Keratinocyte (primary cell): ENCODE measurements at regions not wholly inside any gene's neighbourhood (a gene's known extent, or its start where the extent isn't known, plus 50 kb on each side); places are given as distances from the start of the nearest gene placed in this dataset.

Source experiments
- DNase-seq: peaks from one replicate; pipeline ENCODE4 v3.0.0-alpha.2; 2011; ENCODE audit warnings: low read depth, missing footprints, low spot score
- FAIRE-seq: peaks from 2 replicates; lab custom pipeline; 2011; peaks lifted over from hg19 to GRCh38; lab: Jason Lieb, UNC
- H2AFZ ChIP-seq: 2 replicates; pipeline ENCODE4 v1.6.0; 2012; ENCODE audit warnings: low read length, control low read depth, inconsistent platforms; ENCODE audit not compliant: control insufficient read depth
- H3K27ac ChIP-seq: 2 replicates; pipeline ENCODE4 v1.5.1; 2011; ENCODE audit warnings: low read length; ENCODE audit not compliant: control insufficient read depth, insufficient read depth
- H3K27me3 ChIP-seq: 3 replicates; pipeline ENCODE4 v1.6.0; 2011; ENCODE audit warnings: low read length; ENCODE audit not compliant: control insufficient read depth, insufficient read depth; ENCODE audit errors: extremely low read depth
- H3K36me3 ChIP-seq, 2 experiments: 2 replicates in 1 of 2; 3 replicates in 1 of 2; pipeline ENCODE4 v1.5.1; 2011; ENCODE audit warnings: low read length in 2 of 2, mild to moderate bottlenecking in 1 of 2; ENCODE audit not compliant: control insufficient read depth in 2 of 2, insufficient read depth in 2 of 2; ENCODE audit errors: extremely low read depth in 1 of 2
- H3K4me1 ChIP-seq: 3 replicates; pipeline ENCODE4 v1.5.1; 2011; ENCODE audit warnings: low read length; ENCODE audit not compliant: control insufficient read depth, insufficient read depth; ENCODE audit errors: extremely low read depth
- H3K4me2 ChIP-seq: 3 replicates; pipeline ENCODE4 v1.6.0; 2011; ENCODE audit warnings: low read depth, low read length; ENCODE audit not compliant: control insufficient read depth, insufficient read depth; ENCODE audit errors: extremely low read depth
- H3K4me3 ChIP-seq, 3 experiments: fragments of 200-600 bp in 1 of 3; sonication (generic) in 1 of 3; 2 replicates in 2 of 3; 3 replicates in 1 of 3; pipeline ENCODE4 v1.5.1; 2011 to 2016; ENCODE audit warnings: low read length in 3 of 3, mild to moderate bottlenecking in 3 of 3, control low read depth in 2 of 3, inconsistent platforms in 1 of 3, low read depth in 1 of 3, mixed read lengths in 1 of 3, mixed run types in 1 of 3, moderate library complexity in 1 of 3; ENCODE audit not compliant: control insufficient read depth in 2 of 3, insufficient read depth in 2 of 3; ENCODE audit errors: extremely low read depth in 1 of 3
- H3K79me2 ChIP-seq: 2 replicates; pipeline ENCODE4 v1.6.0; 2012; ENCODE audit warnings: low read length; ENCODE audit not compliant: control insufficient read depth, insufficient read depth
- H3K9ac ChIP-seq: 3 replicates; pipeline ENCODE4 v1.6.0; 2011; ENCODE audit warnings: low read length; ENCODE audit not compliant: control insufficient read depth, insufficient read depth; ENCODE audit errors: extremely low read depth
- H3K9me1 ChIP-seq: 3 replicates; pipeline ENCODE4 v1.6.0; 2011; ENCODE audit warnings: low read length; ENCODE audit not compliant: control insufficient read depth, insufficient read depth; ENCODE audit errors: extremely low read depth
- H3K9me3 ChIP-seq: 2 replicates; pipeline ENCODE4 v1.5.1; 2012; ENCODE audit warnings: low read depth, low read length; ENCODE audit not compliant: control insufficient read depth
- H4K20me1 ChIP-seq: 3 replicates; pipeline ENCODE4 v1.6.0; 2011; ENCODE audit warnings: low read length; ENCODE audit not compliant: control insufficient read depth, insufficient read depth; ENCODE audit errors: extremely low read depth
- EZH2 ChIP-seq: IDR thresholded peaks from one replicate; pipeline ENCODE4 v1.6.1; 2012; ENCODE audit warnings: inconsistent platforms, mild to moderate bottlenecking, low read length, moderate library complexity
- dilution Hi-C: fragments of 300-500 bp; cut with MboI; formaldehyde crosslinking; loops from one replicate; pipeline ENCODE4 v1.7.0; 2020; ENCODE audit warnings: low sequenced_read_pairs; ENCODE audit not compliant: extremely low pct_ligation_motif_present
- TF ChIP-seq, protein P1 (sequence below), 3 experiments: IDR thresholded peaks in 1 of 3; conservative IDR thresholded peaks in 1 of 3; optimal IDR thresholded peaks in 1 of 3; 2 replicates in 2 of 3; 3 replicates in 1 of 3; pipeline versions ENCODE3 to v1.5.1; 2011; ENCODE audit warnings: low read length in 3 of 3, mild to moderate bottlenecking in 3 of 3, moderate library complexity in 2 of 3, control low read depth in 1 of 3, inconsistent platforms in 1 of 3; ENCODE audit not compliant: insufficient read depth in 2 of 3; ENCODE audit errors: extremely low read depth in 1 of 3

DNA sequence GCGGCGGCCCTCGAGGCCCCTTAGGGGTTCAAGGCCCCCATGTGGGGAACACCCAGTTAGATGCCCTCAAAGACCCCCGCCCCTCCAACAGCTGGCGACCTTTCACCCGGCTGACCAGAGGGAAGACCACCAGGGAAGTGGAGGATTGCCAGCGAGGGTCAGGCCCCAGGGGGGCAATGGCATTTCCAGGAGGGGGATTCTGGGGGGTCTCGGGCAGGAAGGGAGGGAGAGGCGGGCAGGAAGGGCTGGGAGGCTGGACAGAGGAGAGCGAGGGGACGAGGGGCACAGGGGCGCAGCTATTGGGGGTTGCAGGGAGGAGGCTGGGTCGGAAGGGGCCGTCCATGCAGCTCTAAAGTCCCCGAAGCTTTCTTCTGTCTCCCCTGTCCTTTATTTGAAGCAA lies 139.5 kb downstream of the C16orf95 start:
- no peaks in the 10 kb centered on the region for H3K79me2 ChIP-seq
- FAIRE-seq (no peak), DNase-seq (no peak)
- TF ChIP-seq, protein P1, sequence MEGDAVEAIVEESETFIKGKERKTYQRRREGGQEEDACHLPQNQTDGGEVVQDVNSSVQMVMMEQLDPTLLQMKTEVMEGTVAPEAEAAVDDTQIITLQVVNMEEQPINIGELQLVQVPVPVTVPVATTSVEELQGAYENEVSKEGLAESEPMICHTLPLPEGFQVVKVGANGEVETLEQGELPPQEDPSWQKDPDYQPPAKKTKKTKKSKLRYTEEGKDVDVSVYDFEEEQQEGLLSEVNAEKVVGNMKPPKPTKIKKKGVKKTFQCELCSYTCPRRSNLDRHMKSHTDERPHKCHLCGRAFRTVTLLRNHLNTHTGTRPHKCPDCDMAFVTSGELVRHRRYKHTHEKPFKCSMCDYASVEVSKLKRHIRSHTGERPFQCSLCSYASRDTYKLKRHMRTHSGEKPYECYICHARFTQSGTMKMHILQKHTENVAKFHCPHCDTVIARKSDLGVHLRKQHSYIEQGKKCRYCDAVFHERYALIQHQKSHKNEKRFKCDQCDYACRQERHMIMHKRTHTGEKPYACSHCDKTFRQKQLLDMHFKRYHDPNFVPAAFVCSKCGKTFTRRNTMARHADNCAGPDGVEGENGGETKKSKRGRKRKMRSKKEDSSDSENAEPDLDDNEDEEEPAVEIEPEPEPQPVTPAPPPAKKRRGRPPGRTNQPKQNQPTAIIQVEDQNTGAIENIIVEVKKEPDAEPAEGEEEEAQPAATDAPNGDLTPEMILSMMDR (optimal IDR thresholded peaks at IDR 0.05 in 1 of 3, IDR thresholded peaks at IDR 0.05 in 1 of 3, conservative IDR thresholded peaks at IDR 0.05 in 1 of 3; ENCODE audit: extremely low read depth in 1 of 3, insufficient read depth in 2 of 3, low read length in 3 of 3), result no peak
- no peak for TF ChIP-seq EZH2
- H3K4me2 ChIP-seq, result no peak overlapping the region
- no peaks in the 10 kb centered on the region for H3K36me3 ChIP-seq
- peaks cover 4% of the 10 kb centered on the region for H3K27me3 ChIP-seq
- H3K9ac ChIP-seq, result no peak overlapping the region
- no peak overlapping the region for H2AFZ ChIP-seq
- H3K27ac ChIP-seq, result no peak overlapping the region
- no peaks in the 10 kb centered on the region for H3K9me1 ChIP-seq
- H3K4me1 ChIP-seq, result no peaks in the 10 kb centered on the region
- H3K4me3 ChIP-seq, result no peak overlapping the region
- dilution Hi-C loops, result no loop called here
- no peaks in the 10 kb centered on the region for H3K9me3 ChIP-seq
- H4K20me1 ChIP-seq, result no peaks in the 10 kb centered on the region

- no peak overlapping the region for H3K4me3 ChIP-seq
- no peak overlapping the region for H3K9ac ChIP-seq
- FAIRE-seq, result no peak
- H3K4me2 ChIP-seq, result no peak overlapping the region
- no peaks in the 10 kb centered on the region for H3K9me1 ChIP-seq
- TF ChIP-seq EZH2, result no peak
- TF ChIP-seq, protein P1 (optimal IDR thresholded peaks at IDR 0.05 in 1 of 3, IDR thresholded peaks at IDR 0.05 in 1 of 3, conservative IDR thresholded peaks at IDR 0.05 in 1 of 3; ENCODE audit: extremely low read depth in 1 of 3, insufficient read depth in 2 of 3, low read length in 3 of 3), result no peak
- no peaks in the 10 kb centered on the region for H3K36me3 ChIP-seq
- H3K27me3 ChIP-seq, result peaks cover 4% of the 10 kb centered on the region
- no peak for DNase-seq
- H3K79me2 ChIP-seq, result no peaks in the 10 kb centered on the region
- dilution Hi-C loops, result no loop called here
- H3K27ac ChIP-seq, result no peak overlapping the region
- no peaks in the 10 kb centered on the region for H4K20me1 ChIP-seq
- no peaks in the 10 kb centered on the region for H3K9me3 ChIP-seq
- no peaks in the 10 kb centered on the region for H3K4me1 ChIP-seq
- no peak overlapping the region for H2AFZ ChIP-seq
These were observed 138.9 kb downstream of the C16orf95 start for GRCh38 chr16:87178177-87178863.
